ENCODE measurements at regions not wholly inside any gene's neighbourhood (a gene's known extent, or its start where the extent isn't known, plus 50 kb on each side); places are given as distances from the start of the nearest gene placed in this dataset.
"Not testable (repeated sequence)": the region's sequence is repeated elsewhere in the genome, so short reads cannot be mapped to it uniquely, and the experiment has no call there.

DNA sequence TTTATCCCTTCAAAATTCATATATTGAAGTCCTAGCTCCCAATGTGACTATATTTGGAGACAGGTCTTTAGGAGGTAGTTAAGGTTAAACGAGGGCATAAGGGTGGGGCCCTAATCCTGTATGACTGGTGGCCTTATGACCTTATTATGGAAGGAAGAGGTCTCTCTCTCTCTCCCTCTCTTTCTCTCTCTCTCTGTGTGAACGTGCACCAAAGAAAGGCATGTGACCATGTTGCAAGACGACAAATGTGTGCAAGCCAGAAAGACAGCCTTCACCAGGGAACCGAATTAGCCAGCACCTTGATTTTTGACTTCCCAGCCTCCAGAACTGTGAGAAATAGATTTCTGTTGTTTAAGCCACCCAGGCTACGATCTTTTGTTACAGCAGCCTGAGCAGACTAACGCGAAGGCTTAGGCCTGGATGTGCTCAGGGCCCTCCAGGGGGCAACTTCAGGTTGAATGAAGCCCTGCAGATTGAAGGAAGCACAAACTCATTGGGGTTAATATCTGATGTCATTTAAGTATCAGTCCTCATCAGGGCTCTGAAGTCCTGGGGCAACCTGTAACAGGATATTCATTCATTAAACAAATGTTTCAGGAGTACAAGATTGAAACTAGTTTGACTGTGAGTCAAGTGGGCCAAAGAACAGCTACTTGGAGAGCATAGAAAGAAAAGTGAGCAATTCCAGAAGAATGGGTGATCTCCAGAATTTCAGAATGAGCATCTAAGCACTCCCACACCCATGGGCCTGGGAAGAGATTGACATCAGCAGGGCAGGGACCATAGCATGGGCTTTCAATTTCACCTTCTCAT, 157.4 kb upstream of the TNFAIP3 start:
- DNase-seq (ENCODE audit: low spot score): no peak

DNA sequence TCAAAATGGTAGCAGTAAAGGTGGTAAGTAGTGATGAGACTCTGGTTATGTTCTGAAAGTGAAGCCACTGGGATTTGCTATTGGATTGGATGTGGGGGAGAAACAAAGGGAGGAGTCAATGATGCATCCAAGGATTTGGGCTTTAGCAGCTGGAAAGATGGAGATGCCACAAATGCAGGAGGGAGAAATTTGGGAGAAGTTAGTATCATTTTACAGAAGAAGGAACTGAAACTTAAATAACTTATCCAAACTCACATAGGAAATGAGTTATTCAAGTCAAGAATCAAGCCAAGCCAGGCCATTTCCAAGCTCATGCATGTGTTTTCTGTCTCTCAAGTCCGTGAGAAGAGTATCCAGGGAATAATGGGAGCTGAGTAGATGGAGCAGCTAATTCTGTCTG, 155.1 kb upstream of the TNFAIP3 start:
- DNase-seq (ENCODE audit: low spot score): no peak

DNA sequence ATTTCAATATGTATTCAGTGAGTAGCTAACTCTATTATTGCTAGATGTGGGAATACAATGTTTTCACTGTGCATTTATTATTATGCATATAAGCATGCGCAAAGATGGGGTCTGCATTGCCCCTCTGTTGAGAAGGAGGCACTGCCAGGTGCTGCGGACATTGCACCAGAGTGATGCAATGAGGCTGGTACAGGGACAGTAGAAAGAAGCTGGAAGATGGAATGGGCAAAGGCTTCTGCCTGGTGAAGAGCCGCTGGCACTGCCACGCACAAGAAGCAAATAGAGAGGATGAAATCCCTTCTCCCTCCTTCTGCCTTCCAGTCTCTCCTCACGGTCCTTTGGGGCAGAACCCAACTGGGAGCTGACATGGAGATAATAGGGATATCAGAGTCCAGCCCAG, 154.5 kb upstream of the TNFAIP3 start:
- DNase-seq (ENCODE audit: low spot score): no peak

DNA sequence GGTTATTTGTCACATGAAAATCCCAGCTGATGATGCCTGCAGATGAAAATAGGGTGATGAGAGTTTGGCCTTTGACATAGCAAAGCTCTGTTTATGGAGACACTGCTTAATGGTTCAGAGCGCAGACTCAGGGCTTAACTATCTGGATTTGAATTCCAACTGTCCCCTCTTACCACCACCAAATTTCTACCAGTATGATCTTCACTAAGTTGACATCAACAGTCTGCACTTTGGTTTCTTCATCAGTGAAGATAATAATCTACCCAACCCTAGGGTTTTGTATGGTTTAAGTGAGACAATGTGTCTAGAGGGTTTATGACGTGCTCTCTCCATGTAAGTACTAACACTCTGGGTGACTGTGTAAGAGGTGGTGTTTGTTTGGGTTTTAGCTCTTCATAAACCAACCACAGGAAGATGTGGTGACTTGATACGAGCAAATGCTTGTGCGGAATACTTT, 151.4 kb upstream of the TNFAIP3 start:
- DNase-seq (ENCODE audit: low spot score): no peak

DNA sequence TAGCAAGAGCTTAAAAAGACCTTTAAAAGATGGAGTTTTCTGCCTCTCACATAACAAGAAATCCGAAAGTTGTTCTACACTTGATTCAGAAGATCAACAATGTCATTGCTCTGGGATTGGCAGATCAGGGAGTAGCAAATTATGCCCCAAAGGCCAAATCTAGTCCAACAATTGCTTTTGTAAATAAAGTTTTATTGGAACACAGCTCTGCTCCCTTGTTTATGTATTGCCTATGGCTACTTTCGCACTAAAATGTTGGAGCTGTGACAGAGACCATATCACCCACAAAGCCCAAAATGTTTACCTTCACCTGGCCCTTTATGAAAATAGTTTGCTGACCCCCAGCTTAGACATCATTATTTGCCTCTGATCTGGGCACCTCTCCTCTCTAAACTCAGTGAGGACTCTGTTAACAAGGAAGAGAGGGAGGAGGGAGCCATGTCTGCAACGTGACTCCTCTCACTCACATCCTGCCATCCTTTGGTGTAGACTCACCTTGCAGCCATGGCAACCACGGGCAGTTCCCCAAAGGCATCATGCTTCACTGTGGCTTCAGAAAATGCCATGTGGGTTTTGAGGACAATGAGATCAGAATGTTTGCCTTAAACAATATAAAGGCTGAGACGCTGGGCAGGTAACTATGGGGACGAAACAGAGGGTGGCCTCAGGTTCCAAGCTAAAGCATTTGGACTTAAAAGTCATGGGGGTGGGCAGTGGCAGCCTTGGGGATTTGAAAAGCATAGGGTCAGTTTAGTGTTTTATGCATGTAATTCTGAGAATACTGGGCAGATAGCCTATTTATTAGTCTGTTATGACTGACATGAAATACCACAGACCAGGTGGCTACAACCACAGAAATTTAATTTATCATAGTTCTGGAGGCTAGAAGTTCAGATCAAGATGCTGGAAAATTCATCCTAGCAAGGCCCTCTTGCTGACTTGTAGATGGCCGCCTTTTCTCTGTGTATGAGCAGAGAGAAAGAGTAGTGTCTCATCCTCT, 149.7 kb upstream of the TNFAIP3 start:
- no peak for DNase-seq (ENCODE audit: low spot score)

DNA sequence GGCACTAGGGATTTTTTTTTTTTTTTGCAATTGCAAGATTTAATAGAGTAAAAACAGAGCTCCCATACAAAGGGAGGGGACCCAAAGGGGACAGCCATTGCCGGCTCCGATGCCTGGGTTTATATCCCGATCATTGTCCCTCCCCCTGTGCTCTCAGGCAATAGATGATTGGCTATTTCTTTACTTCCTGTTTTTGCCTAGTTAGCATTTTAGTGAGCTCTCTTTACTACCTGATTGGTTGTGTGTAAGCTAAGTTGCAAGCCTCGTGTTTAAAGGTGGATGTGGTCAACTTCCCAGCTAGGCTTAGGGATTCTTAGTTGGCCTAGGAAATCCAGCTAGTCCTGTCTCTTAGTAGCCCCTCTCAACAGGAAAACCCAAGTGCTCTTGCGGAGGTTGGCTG, 148.2 kb upstream of the TNFAIP3 start:
- not testable (repeated sequence) for DNase-seq (ENCODE audit: low spot score)

DNA sequence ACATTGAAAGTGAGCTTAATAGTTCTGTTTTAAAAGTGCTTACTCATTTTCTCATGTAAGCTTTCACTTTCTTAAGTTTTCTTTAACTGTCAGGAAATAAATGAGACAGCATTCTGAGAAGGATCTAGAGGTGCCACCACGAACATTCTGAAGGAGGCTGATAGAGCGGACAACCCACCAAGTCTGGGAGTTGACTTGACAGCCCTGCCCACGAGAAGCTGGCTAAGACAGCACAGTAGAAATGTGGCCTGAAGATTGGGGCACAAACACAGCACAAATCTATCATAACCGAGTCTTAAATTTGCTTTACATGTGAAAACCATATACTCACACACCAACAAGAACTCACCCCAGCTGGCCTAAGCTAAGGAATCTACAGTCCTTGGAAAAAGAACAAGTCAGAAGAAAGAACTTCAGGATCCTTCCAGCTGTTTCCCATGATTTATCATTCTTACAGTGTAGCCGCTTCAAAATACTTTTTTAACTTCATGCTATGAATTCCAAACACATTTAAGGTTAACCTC, 144.2 kb upstream of the TNFAIP3 start:
- DNase-seq (ENCODE audit: low spot score): no peak

DNA sequence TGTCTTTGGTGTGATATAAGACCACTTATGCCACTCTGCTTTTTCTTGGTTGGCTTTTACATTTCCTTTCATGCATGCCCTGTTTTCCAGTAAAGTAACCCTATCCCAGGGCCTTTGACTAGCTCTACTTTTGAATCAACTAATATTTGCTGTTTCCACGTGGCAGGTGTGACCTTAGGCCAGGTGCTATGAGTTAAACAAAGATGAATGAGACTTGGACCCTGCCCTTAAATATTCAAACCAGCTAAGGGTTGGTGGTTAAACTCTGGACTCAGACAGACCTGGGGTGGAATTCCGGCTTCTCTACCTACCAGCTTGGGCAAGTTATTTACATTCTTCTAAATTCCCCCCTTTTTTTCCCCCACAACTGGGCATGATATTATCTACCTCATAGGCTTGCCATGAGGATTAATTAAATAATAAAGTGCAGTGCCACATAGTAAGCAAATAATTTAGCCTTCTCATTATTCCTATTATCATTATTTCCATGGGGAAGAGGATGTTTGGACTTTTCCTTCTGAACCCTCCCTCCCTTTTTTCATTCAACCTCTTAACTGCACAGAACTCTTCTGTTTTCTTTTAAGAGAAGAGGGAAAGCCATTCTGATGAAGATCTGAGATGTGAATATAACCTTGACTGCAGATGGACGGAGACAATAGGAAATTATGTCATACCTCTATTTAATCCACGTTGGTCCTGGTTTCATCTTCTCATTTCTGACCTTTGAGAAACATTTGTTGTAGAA, 143.6 kb upstream of the TNFAIP3 start:
- DNase-seq (ENCODE audit: low spot score): no peak

DNA sequence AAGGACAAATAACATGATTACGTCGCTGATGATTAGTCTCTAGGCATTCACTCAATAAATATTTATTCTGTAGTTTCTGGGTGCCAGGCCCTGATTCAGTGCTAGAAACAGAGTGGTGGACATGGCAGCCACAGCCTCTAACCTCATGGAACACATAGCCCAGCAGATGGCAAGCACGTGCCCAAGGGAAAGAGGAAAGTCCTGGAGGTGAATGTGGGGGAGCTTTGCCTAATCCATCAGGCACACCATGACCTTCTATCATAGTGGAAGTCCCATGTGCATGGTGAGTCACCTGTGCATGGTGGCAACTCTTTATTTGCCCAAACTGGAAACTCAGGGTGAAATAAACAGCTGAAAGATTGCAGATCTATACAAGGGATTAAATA, 143.0 kb upstream of the TNFAIP3 start:
- DNase-seq (ENCODE audit: low spot score): no peak

DNA sequence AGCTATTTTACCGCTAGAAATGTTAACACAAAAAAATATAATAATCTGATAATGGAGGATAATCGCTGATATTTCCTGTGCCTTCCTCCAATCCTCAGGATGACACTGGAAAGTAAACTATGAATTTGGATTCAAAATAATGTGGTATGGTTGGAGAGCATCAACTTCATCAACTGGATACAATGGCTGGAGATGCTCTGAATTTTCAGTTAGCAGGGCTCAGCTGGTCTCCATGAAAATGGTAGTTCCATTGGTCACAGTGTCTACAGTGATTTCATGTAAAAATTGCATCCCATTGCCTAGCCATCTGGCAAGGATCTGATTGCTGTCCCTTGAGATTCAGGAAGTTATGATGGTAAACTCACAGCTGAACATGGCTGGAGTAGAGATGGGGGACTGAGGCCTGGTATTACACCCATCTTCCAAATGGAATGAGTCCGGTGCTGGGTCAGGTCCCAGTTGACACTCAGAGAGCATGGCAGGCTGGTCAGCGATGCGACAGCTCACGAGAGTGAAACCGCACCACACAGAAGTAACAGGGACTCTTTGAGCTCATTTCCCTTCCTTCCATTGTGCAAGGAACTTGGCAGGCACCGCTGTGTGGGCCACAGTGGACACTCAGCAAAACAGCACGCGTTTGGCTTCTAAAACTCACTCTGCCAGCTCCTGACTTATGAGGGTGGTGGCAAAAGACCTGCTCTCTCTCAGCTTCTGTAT, 142.4 kb upstream of the TNFAIP3 start:
- DNase-seq (ENCODE audit: low spot score): no peak

DNA sequence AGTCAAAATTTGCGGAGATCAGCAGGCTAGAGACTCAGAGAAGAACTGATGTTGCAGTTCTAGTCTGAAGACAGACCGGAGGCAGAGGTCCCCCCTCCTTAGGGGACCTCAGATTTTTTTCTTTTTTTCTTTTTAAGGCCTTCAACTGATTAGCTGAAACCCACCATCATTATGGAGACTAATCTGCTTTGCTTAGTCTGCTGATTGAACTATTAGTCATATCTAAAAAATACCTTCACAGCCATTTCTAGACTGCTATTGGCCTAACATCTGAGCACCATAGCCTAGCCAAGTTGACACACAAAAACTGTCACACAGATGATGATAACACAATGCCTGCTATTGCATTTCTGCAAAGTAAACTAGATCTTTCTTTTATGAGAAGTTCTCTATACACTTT, 141.1 kb upstream of the TNFAIP3 start:
- no peak for DNase-seq (ENCODE audit: low spot score)

DNA sequence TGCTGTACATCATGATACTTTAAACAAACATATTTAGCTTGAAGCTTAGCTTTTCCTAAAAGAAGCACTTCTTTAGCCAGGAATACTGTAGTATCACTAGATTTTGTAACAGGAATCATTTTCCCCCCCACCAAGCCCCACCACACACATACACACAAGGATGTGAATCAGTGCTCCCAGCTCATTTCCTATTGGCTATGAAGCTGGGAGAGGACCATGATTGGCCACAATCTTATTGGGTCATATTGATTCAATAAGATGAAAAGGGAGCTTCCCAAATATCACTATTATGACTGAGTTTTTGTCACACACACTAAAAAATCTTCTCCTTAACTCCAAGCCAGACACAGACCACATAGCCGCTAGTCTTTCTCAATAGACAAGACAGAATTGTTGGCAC, 140.5 kb upstream of the TNFAIP3 start:
- DNase-seq (ENCODE audit: low spot score): no peak

DNA sequence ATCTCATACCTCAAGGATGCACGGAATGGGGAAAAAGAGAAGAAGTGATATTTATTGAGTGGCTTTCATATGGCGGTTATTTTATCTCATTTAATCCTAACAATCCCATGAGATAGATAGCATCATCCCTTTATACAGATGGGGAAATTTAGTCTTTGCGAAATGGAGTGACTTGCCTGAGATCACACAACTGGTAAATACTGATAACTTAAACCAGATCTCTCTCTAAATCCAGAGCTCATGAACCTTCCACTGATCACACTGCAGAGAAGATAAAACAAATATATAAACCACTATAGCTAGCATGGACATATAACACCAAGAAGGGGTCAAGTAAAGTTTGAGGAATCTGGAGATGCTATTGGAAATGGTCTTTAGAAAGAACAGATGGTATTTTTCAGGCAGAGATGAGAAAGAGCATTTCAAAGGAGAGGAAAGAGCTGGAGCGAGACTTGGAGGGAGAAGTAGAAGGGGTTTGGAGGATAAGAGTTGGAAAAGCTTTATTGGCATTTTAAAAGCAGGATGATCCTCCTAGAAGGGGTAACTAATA, 139.8 kb upstream of the TNFAIP3 start:
- DNase-seq (ENCODE audit: low spot score): no peak

DNA sequence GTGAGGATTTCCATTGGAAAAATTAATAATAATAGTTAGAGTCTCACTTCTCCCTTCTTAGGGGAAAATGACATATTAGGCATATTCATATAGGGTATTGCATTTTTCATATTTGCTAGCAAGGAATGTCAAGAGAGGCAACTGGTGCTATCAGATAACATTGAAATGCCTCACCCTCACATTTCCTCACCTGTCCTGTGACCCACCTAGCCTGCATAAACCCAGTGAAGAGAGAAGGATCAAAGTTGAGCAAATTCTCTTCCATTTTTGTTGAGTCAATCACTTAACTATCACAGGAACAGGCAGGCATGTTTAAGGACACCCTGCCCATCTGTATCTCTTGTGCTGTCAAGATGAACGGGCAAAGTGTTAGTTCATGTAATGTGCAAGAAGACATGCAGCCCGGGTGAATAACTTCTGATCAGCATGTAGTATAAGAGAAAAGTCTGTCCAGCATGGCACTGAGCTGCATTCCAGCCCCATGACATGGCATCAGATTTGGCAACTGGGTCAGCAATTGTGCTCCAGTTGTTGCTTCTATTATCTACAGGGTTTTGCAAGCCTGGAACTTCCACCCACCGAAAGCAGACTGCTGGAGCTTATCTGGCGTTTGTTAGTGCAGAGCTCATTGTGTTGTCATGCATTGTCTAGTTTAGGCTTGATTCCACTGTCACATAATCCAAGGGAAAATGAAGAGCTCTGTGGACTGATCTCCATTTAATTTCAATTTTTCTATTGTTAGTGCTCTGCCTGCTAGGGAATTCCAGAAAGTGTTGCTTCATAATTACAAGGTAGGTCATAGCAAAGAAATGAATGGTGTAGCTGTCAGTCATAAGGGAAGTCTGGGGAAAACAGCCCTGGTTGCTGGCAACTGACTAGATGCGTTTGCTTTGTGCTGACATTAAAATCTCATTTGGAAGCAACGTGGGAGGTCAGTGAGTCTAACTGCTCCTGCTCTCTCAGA, 138.4 kb upstream of the TNFAIP3 start:
- DNase-seq (ENCODE audit: low spot score): no peak

DNA sequence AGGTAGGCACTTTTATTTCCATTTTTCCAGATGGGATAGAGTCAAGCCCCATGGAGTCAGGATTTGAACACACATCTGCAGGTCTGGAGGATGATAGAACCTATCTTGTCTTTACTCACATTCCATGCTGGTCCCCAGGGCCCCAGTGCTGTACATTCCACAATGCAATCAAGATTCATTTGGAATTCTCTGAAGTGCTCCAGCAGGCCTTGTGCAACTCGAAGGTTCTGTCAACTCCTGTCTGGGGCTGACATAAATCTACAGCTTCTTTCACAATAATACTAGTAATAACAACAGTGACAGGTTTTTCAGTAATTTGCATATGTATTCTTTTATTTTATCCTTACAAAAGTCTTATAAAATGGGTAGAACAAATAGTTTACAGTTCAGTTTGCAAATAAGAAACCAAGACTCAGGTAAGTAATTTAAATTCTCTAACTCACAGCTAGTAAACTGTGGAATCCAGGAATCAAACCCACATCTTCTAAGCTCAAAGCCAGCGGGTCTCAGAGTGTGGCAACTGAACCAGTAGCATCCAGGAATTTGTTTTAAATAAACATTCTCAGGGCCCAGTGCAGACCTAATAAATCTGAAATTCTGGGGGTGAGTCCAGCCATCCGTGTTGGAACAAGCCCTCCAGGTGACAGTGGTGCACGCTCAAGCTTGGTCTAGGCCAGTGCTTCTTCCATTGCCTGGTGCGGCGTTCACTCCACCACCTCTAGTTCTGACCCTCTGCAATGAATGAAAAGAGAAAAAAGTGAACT, 137.0 kb upstream of the TNFAIP3 start:
- DNase-seq (ENCODE audit: low spot score): no peak

DNA sequence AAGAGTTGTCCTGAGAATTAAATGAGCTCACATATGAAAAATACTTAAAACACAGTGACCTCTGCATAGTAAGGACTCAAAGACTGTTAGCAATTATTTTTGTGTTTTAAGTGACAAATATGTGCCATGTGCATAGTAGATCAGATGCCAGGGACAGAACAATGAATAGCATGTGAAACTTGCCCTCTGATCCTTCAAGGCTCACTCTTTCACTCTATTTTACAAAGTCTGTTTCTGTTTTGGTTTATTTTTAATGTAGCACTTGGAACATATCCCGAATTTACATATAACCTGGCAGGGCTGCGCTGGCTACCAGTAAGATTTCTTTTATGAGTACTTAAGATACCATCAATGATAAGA, 135.5 kb upstream of the TNFAIP3 start:
- DNase-seq (ENCODE audit: low spot score): no peak

DNA sequence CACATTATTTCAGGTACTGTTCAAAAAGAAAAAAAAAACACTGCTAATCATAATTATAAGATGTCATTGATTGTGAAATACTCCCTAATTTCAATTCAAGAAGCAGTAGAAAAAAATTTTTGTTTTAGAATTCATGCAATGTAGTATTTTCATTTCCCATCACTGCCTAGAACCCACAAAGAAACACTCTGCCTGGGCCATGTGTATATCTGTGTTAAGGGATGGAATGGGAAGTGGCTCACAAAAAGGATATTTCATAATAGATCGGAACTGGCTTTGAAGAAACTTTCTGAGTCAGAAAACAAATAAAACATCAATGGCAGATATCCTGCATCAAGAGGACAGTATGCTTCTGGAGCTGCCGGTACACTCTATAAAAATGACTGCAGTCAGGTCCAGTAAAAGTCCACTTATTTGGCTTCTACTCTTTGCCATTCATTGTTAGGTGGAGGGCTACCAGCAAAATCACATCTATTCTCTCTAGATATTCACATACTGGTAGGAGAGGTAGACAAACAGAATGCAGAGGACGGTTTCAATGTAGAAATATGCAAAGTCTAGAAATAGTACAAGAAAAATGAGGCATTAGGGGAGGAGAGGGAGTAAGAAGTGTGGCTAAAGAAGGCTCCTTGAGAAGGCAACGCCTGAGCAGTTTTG, 135.0 kb upstream of the TNFAIP3 start:
- DNase-seq (ENCODE audit: low spot score): no peak

DNA sequence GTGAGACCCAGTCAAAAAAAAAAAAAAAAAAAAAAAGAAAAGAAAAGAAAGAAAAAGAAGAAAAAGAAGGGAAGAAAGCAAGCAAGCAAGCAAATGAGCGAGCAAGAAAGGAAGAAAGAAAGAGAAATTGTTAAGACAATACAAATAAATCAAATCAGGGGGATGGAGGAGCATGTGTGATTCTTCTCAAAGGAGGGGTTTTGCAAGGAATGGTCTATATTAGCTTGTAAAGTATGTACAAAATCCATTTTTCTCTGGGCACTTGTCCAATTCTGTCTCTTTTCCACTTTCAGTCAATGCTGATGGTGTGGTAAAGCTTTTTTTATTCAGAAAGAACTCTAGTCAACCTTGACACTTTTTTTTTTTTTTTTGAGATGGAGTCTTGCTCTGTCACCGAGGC, 133.7 kb upstream of the TNFAIP3 start:
- no peak for DNase-seq (ENCODE audit: low spot score)

Measured in kidney capillary endothelial cell (primary cell).